GM12878 (cell line): ENCODE measurements at regions not wholly inside any gene's neighbourhood (a gene's known extent, or its start where the extent isn't known, plus 50 kb on each side); places are given as distances from the start of the nearest gene placed in this dataset.
"Not testable (repeated sequence)": the region's sequence is repeated elsewhere in the genome, so short reads cannot be mapped to it uniquely, and the experiment has no call there.

Source experiments
- ATAC-seq: fragments of 200-7000 bp; cut with Tn5 transposase; 3 replicates; pipeline ENCODE4 v1.9.1; 2020; ENCODE audit warnings: mild to moderate bottlenecking, moderate library complexity
- BruUV-seq: library from RNA; stranded (reverse); fragments of 400-500 nt; replicated peaks from 2 replicates; lab custom pipeline; 2021; lab: Mats Ljungman, UMichigan
- CTCF ChIA-PET: fragments of 300-600 bp; sonication (Branson Sonifier 250); formaldehyde crosslinking; extraction: SDS; loops from one replicate; lab custom pipeline; 2021; ENCODE audit warnings: inconsistent platforms; lab: Yijun Ruan, JAX
- POLR2A ChIA-PET: fragments of 350-600 bp; formaldehyde crosslinking; extraction: SDS; loops from one replicate; lab custom pipeline; 2021; ENCODE audit warnings: inconsistent platforms; lab: Charles Lee
- RAD21 ChIA-PET: fragments of 300-600 bp; sonication (Branson Sonifier 250); formaldehyde crosslinking; loops from one replicate; lab custom pipeline; 2023; ENCODE audit warnings: antibody characterized with exemption; ENCODE audit not compliant: unreplicated experiment; lab: Charles Lee
- SMC1A ChIA-PET: fragments of 300-600 bp; sonication (Branson Sonifier 250); formaldehyde crosslinking; loops from one replicate; lab custom pipeline; 2023; ENCODE audit not compliant: unreplicated experiment, uncharacterized antibody; lab: Charles Lee
- DNase-seq: peaks from one replicate; pipeline ENCODE4 v3.0.0-alpha.2; 2011; ENCODE audit warnings: low read depth, low spot score
- FAIRE-seq: peaks from 3 replicates; lab custom pipeline; 2011; peaks lifted over from hg19 to GRCh38; lab: Jason Lieb, UNC
- H2AFZ ChIP-seq: 2 replicates; pipeline ENCODE4 v1.6.0; 2011; ENCODE audit warnings: low read depth, low read length, control low read depth; ENCODE audit not compliant: control insufficient read depth
- H3K27ac ChIP-seq: 2 replicates; pipeline ENCODE4 v1.5.1; 2011; ENCODE audit warnings: control low read depth; ENCODE audit not compliant: control insufficient read depth, insufficient read depth
- H3K27me3 ChIP-seq, 2 experiments: replicated peaks in 1 of 2; 2 replicates each; pipeline versions ENCODE4 v1.6.0 to v1.6.1; 2011; ENCODE audit warnings: low read length in 1 of 2; ENCODE audit not compliant: control insufficient read depth in 2 of 2, insufficient read depth in 2 of 2
- H3K36me3 ChIP-seq, 2 experiments: 2 replicates each; pipeline ENCODE4 v1.5.1; 2011; ENCODE audit warnings: low read length in 1 of 2; ENCODE audit not compliant: control insufficient read depth in 2 of 2, insufficient read depth in 2 of 2
- H3K4me1 ChIP-seq: 2 replicates; pipeline ENCODE4 v1.6.1; 2011; ENCODE audit warnings: mild to moderate bottlenecking, low read length, moderate library complexity, mixed read lengths; ENCODE audit not compliant: control insufficient read depth, insufficient read depth
- H3K4me2 ChIP-seq: 2 replicates; pipeline ENCODE4 v1.6.0; 2011; ENCODE audit warnings: control low read depth; ENCODE audit not compliant: control insufficient read depth, insufficient read depth
- H3K4me3 ChIP-seq: fragments of 200-600 bp; sonication (generic); 2 replicates; pipeline ENCODE4 v1.5.1; 2016
- H3K79me2 ChIP-seq: 2 replicates; pipeline ENCODE4 v1.6.0; 2011; ENCODE audit warnings: low read length; ENCODE audit not compliant: control insufficient read depth, insufficient read depth
- H3K9ac ChIP-seq: 2 replicates; pipeline ENCODE4 v1.8.0; 2011; ENCODE audit warnings: low read length, control low read depth, mixed read lengths; ENCODE audit not compliant: control insufficient read depth, insufficient read depth
- H3K9me3 ChIP-seq: replicated peaks from 3 replicates; pipeline ENCODE4 v1.5.1; 2011; ENCODE audit warnings: mild to moderate bottlenecking, low read length; ENCODE audit not compliant: control insufficient read depth, insufficient read depth
- H4K20me1 ChIP-seq: 2 replicates; pipeline ENCODE4 v1.6.0; 2011; ENCODE audit not compliant: control insufficient read depth, insufficient read depth
- ELK1 ChIP-seq: IDR thresholded peaks from 2 replicates; pipeline ENCODE4 v1.6.1; 2012; ENCODE audit warnings: low read depth, low read length, improper control_type of control experiment
- ETV6 ChIP-seq, 2 experiments: fragments of 450-650 bp in 1 of 2; IDR thresholded peaks in 1 of 2; conservative IDR thresholded peaks in 1 of 2; 2 replicates each; pipeline ENCODE4 v1.6.1; 2014; ENCODE audit warnings: antibody characterized with exemption in 1 of 2, borderline replicate concordance in 1 of 2, low read depth in 1 of 2, mild to moderate bottlenecking in 1 of 2, moderate library complexity in 1 of 2
- NR2F1 ChIP-seq: fragments of 450-650 bp; conservative IDR thresholded peaks from 2 replicates; pipeline ENCODE4 v1.6.1; 2017; ENCODE audit warnings: mild to moderate bottlenecking
- RBBP5 ChIP-seq: fragments of 200-600 bp; sonication (generic); conservative IDR thresholded peaks from 2 replicates; pipeline ENCODE4 v1.6.1; 2016
- WGBS: methylation state at CpG from one replicate; pipeline ENCODE4 v1.1.6; 2016; ENCODE audit warnings: low lambda C conversion rate; ENCODE audit not compliant: insufficient replicate concordance, insufficient coverage; ENCODE audit errors: missing lambda C conversion rate; 5-methylcytosine and 5-hydroxymethylcytosine counted together
- in situ Hi-C: fragments of 300-500 bp; cut with MboI; formaldehyde crosslinking; loops from 9 replicates; pipeline ENCODE4 v1.14.3; 2018; ENCODE audit warnings: mixed read lengths
- intact Hi-C: fragments of 100-400 bp; cut with micrococcal nuclease; formaldehyde crosslinking; loops from one replicate; pipeline ENCODE4 v1.14.2; 2022; ENCODE audit not compliant: unreplicated experiment

- ChIA-PET SMC1A (no interaction called here), RAD21 (no interaction called here), CTCF (no interaction called here)
- 11% methylated on average over 4 of the region's 4 CpGs for WGBS
- Histone ChIP-seq H3K9ac (no peak overlapping the region), H2AFZ (no peak overlapping the region), H4K20me1 (no peaks in the 10 kb centered on the region), H3K4me3 (no peak overlapping the region), H3K36me3 (no peaks in the 10 kb centered on the region), H3K79me2 (no peaks in the 10 kb centered on the region)
- no TSS peak for BruUV-seq
- in situ Hi-C loops, result loop anchor here (25.0 kb wide), 1 partner anchor 100 kb away; no protein-coding TSS in a partner anchor
- no peak for TF ChIP-seq ELK1
- 0 out of 2 replicates have a peak, but pooled peaks have one; percentile 13 for TF ChIP-seq NR2F1
- TF ChIP-seq, all 136 proteins: peak for 1
- no peak for ATAC-seq
- no peaks in the 10 kb centered on the region for H3K9me3 ChIP-seq
- POLR2A ChIA-PET, result no interaction called here
- FAIRE-seq, result no peak
- H3K4me1 ChIP-seq, result no peaks in the 10 kb centered on the region
- no peaks in the 10 kb centered on the region for H3K27me3 ChIP-seq
- no peak overlapping the region for H3K27ac ChIP-seq
- intact Hi-C loops, result no loop called here
- no peak for DNase-seq
- no peak overlapping the region for H3K4me2 ChIP-seq
These were observed 499.1 kb upstream of the GRIN3A start for GRCh38 chr9:102237520-102237919.

- Histone ChIP-seq H3K79me2 (no peaks in the 10 kb centered on the region), H3K27me3 (no peaks in the 10 kb centered on the region), H3K9me3 (no peaks in the 10 kb centered on the region), H3K9ac (no peak overlapping the region), H3K4me3 (no peak overlapping the region), H3K4me2 (no peak overlapping the region), H3K36me3 (no peaks in the 10 kb centered on the region), H3K27ac (no peak overlapping the region), H4K20me1 (no peaks in the 10 kb centered on the region), H2AFZ (no peak overlapping the region), H3K4me1 (no peaks in the 10 kb centered on the region)
- BruUV-seq, result no TSS peak
- ChIA-PET CTCF (interaction anchor here (0.7 kb wide), 1 partner anchor 29 kb away, joined by 3 read pairs; no protein-coding TSS in a partner anchor), POLR2A (no interaction called here), RAD21 (no interaction called here), SMC1A (no interaction called here)
- TF ChIP-seq ETV6 (conservative IDR thresholded peaks at IDR 0.05 in 1 of 2, IDR thresholded peaks at IDR 0.05 in 1 of 2; ENCODE audit: borderline replicate concordance in 1 of 2, low read depth in 1 of 2), result peak in 1 of 2 experiments; percentile 22; a peak in 1 of 4 replicates
- no peak for TF ChIP-seq RBBP5
- no peak for TF ChIP-seq ELK1
- in situ Hi-C loops, result loop anchor here (25.0 kb wide), 1 partner anchor 100 kb away; no protein-coding TSS in a partner anchor
- FAIRE-seq, result no peak
- 13% methylated on average over 1 of the region's 1 CpG for WGBS
- no peak for ATAC-seq
- DNase-seq, result no peak
- intact Hi-C loops, result no loop called here
These were observed 498.6 kb upstream of the GRIN3A start for GRCh38 chr9:102237094-102237493.

GRCh38 chr9:102227416-102227815 lies 489.0 kb upstream of the GRIN3A start:
- H3K4me3 ChIP-seq, SMC1A ChIA-PET, FAIRE-seq, POLR2A ChIA-PET, intact Hi-C loops, H3K27ac ChIP-seq, H3K79me2 ChIP-seq, BruUV-seq, H2AFZ ChIP-seq, H3K9me3 ChIP-seq, ATAC-seq, H3K27me3 ChIP-seq, H3K36me3 ChIP-seq, RAD21 ChIA-PET, H3K4me1 ChIP-seq, CTCF ChIA-PET, H3K4me2 ChIP-seq, H3K9ac ChIP-seq, H4K20me1 ChIP-seq, DNase-seq: not testable (repeated sequence)
- 12% methylated on average over 4 of the region's 4 CpGs for WGBS
- in situ Hi-C loops, result loop anchor here (25.0 kb wide), 1 partner anchor 90 kb away; no protein-coding TSS in a partner anchor
